ENCODE measurements at regions not wholly inside any gene's neighbourhood (a gene's known extent, or its start where the extent isn't known, plus 50 kb on each side); places are given as distances from the start of the nearest gene placed in this dataset.

DNA sequence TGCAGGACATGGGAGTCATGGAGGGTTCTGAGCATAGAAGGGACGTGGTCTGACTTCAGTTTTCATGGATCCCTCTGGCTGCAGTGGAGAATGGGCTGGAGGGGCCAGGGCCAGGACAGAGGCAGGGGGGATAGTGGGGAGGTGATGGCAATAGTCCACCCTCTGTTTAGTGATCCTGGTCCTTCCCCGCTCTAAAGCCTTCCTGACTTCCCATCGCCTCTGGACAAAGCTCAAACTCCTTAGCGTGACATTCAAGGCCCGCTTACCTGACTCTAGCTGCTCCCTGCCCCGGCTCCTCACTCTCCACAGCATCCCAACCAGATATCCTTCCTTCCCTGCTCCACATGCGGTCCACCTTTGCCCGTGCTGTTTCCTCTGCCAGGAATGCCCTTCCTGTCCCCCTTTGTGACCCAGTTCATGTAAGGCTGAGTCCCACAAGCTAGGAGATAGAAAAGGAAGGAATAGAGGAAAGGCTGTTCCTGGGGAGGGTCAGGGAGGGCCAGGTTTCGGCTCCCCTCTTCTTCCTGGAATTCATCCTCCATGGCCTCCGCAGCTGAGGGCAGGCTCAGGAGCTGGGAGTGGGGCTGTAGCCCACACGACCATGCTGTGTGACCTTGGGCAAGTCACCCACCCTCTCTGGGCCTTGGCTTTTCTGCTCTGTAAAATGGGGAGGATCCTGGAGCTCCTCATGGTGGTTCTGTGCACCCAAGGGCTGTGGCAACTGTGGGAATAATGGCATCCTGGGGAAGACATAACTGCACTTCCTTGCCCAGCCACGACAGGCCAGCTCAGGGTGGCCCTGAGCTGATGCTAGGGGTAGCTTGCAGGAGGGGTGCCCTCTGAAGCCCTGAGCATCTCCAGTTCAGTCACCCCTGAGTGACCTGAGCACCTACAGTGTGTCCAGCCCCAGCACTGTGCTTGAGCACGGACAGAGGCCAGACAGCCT is 116.1 kb downstream of the CEBPB start:
- Histone ChIP-seq H3K9me3 (no peaks in the 10 kb centered on the region), H3K27ac (peak overlapping the region; percentile 87 to 90 (median 88)), H3K36me3 (no peaks in the 10 kb centered on the region), H3K4me3 (no peak overlapping the region), H3K27me3 (no peaks in the 10 kb centered on the region), H3K4me1 (peaks cover 27 to 62% (median 42%) of the 10 kb centered on the region in 4 donors)
- in situ Hi-C loops (cut with MboI; ENCODE audit: low pct_ligation_motif_present in 1 of 4, low pct_unique_long_range_greater_than_20kb in 1 of 4, low sequenced_read_pairs in 3 of 4) (no loop called here), intact Hi-C loops (cut with DNase I; ENCODE audit: low total_unique reads) (loop anchor here (5.0 kb wide), 2 partner anchors 111 to 1999 kb away; no protein-coding TSS in a partner anchor)
- no peak for DNase-seq
- TF ChIP-seq POLR2A (IDR thresholded peaks at IDR 0.05) (no peak), EP300 (IDR thresholded peaks at IDR 0.05; ENCODE audit: low read depth) (no peak), POLR2AphosphoS5 (IDR thresholded peaks at IDR 0.05) (no peak)
- TF ChIP-seq, protein P1, sequence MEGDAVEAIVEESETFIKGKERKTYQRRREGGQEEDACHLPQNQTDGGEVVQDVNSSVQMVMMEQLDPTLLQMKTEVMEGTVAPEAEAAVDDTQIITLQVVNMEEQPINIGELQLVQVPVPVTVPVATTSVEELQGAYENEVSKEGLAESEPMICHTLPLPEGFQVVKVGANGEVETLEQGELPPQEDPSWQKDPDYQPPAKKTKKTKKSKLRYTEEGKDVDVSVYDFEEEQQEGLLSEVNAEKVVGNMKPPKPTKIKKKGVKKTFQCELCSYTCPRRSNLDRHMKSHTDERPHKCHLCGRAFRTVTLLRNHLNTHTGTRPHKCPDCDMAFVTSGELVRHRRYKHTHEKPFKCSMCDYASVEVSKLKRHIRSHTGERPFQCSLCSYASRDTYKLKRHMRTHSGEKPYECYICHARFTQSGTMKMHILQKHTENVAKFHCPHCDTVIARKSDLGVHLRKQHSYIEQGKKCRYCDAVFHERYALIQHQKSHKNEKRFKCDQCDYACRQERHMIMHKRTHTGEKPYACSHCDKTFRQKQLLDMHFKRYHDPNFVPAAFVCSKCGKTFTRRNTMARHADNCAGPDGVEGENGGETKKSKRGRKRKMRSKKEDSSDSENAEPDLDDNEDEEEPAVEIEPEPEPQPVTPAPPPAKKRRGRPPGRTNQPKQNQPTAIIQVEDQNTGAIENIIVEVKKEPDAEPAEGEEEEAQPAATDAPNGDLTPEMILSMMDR (IDR thresholded peaks at IDR 0.05): no peak
- WGBS, 2 donors (ENCODE audit: low coverage in 1 of 2): 80 to 85% methylated on average over 4 to 13 of the region's 13 CpGs

DNA sequence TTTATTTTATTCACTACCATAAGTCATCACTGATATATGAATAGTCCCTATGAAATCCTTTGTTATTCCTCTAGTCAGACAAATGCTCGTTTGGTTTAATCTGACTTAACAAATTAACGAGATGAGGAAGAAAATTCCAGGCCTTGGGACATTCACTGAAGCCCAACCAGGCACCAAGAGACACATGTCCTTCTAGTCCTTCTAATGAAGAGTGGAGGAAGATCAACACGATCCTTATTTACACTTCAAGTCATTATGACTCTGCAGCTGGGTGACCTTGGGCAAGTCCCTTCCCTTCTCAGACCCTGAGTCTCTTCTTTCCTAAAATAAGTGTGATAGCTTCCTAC is 117.5 kb downstream of the CEBPB start:
- DNase-seq: no peak
- peak overlapping the region; percentile 87 to 90 (median 88) for H3K27ac ChIP-seq
- H3K9me3 ChIP-seq: no peaks in the 10 kb centered on the region
- in situ Hi-C loops (cut with MboI; ENCODE audit: low pct_ligation_motif_present in 1 of 4, low pct_unique_long_range_greater_than_20kb in 1 of 4, low sequenced_read_pairs in 3 of 4): no loop called here
- TF ChIP-seq, protein P1 (IDR thresholded peaks at IDR 0.05): no peak
- no peak for TF ChIP-seq POLR2AphosphoS5 (IDR thresholded peaks at IDR 0.05)
- TF ChIP-seq EP300 (IDR thresholded peaks at IDR 0.05; ENCODE audit: low read depth): no peak
- TF ChIP-seq POLR2A (IDR thresholded peaks at IDR 0.05): no peak
- H3K4me3 ChIP-seq: no peak overlapping the region
- WGBS, 2 donors (ENCODE audit: low coverage in 1 of 2): 35 to 43% methylated on average over 3 of the region's 3 CpGs
- peaks cover 31 to 68% (median 45%) of the 10 kb centered on the region in 4 donors for H3K4me1 ChIP-seq
- intact Hi-C loops (cut with DNase I; ENCODE audit: low total_unique reads): loop anchor here (5.0 kb wide), 2 partner anchors 109 to 2001 kb away; no protein-coding TSS in a partner anchor
- H3K36me3 ChIP-seq: no peaks in the 10 kb centered on the region
- no peaks in the 10 kb centered on the region for H3K27me3 ChIP-seq

DNA sequence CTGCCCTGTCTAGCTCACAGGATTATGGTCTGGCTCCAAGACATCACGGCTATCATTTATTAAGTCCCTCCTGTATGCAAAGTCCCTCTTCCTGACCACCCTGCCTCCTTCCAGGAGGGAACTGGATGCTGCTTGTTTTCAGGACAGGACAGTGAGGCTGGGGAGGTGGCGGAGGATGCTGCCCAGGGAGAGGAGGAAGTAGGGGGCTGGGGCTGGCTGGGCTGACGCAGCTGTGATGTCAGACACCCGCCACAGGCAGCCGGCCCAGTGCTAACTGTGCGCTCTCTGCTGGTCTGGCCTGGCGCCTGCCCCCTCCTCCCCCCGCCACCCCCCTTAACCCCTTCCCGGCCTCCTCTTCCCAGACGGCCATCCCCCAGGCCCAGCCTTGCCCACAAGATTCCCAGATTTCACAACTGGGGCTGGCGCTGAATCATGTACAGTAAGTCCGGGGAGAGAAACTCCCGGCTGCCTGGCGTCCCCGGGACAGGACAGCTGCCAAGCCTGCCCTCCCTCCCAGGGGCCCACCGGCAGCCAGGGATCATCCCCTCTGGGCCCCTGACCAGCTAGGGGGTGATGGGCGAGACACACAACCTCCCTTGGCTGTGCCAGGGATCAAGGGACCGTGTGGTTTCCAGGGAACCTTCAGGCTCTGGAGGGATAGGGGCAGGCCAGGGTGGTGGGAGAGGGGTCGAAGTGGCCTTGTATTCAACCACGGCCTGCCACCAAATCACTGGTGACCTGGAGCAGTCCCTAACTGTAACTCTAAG is 118.1 kb downstream of the CEBPB start:
- Histone ChIP-seq H3K9me3 (no peaks in the 10 kb centered on the region), H3K27me3 (no peaks in the 10 kb centered on the region), H3K36me3 (no peaks in the 10 kb centered on the region), H3K27ac (peak overlapping the region; percentile 87 to 90 (median 88)), H3K4me1 (peaks cover 28 to 65% (median 44%) of the 10 kb centered on the region in 4 donors), H3K4me3 (no peak overlapping the region)
- in situ Hi-C loops (cut with MboI; ENCODE audit: low pct_ligation_motif_present in 1 of 4, low pct_unique_long_range_greater_than_20kb in 1 of 4, low sequenced_read_pairs in 3 of 4): no loop called here
- intact Hi-C loops (cut with DNase I; ENCODE audit: low total_unique reads): loop anchor here (5.0 kb wide), 2 partner anchors 109 to 2001 kb away; no protein-coding TSS in a partner anchor
- peak; percentile 78 for DNase-seq
- TF ChIP-seq POLR2A (IDR thresholded peaks at IDR 0.05) (no peak), EP300 (IDR thresholded peaks at IDR 0.05; ENCODE audit: low read depth) (peak; percentile 43), POLR2AphosphoS5 (IDR thresholded peaks at IDR 0.05) (peak; percentile 59 to 75 (median 67))
- TF ChIP-seq, protein P1 (IDR thresholded peaks at IDR 0.05): no peak
- 43 to 80% methylated on average over 2 to 8 of the region's 20 CpGs for WGBS, 2 donors (ENCODE audit: low coverage in 1 of 2)

DNA sequence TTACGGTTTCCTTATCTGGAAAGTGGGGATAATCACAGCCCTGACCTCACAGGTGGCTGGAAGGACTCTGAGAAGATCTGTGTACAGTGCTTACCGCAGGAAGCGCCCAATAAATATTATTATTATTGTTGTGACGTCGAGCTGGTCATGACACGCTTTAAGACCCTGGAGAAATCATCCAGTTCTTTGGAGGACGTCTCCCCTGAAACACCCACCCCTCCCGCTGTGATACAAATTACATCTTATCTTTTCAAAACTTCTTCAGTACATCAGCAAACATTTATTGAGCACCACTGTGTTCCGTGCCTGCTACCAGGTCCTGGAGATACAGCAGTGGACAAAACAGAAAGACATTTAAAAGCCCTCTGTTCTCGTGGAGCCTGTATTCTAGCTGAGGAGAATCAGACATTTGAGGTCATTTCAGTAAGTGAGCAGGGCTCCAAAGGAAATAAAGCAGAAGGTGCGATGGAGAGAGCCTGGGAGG is 118.7 kb downstream of the CEBPB start:
- Histone ChIP-seq H3K27ac (peak overlapping the region; percentile 87 to 90 (median 88)), H3K27me3 (no peaks in the 10 kb centered on the region), H3K9me3 (no peaks in the 10 kb centered on the region), H3K36me3 (no peaks in the 10 kb centered on the region), H3K4me1 (peaks cover 23 to 59% (median 38%) of the 10 kb centered on the region in 4 donors), H3K4me3 (no peak overlapping the region)
- DNase-seq: no peak
- WGBS, 2 donors (ENCODE audit: low coverage in 1 of 2): 61% methylated on average over 7 to 11 of the region's 11 CpGs
- intact Hi-C loops (cut with DNase I; ENCODE audit: low total_unique reads): loop anchor here (5.0 kb wide), 2 partner anchors 108 to 2002 kb away; no protein-coding TSS in a partner anchor
- in situ Hi-C loops (cut with MboI; ENCODE audit: low pct_ligation_motif_present in 1 of 4, low pct_unique_long_range_greater_than_20kb in 1 of 4, low sequenced_read_pairs in 3 of 4): no loop called here
- TF ChIP-seq POLR2AphosphoS5 (IDR thresholded peaks at IDR 0.05) (no peak), POLR2A (IDR thresholded peaks at IDR 0.05) (no peak), EP300 (IDR thresholded peaks at IDR 0.05; ENCODE audit: low read depth) (no peak)
- TF ChIP-seq, protein P1 (IDR thresholded peaks at IDR 0.05): no peak
